Glutamatergic neuron (in vitro differentiated cells): ENCODE measurements at regions not wholly inside any gene's neighbourhood (a gene's known extent, or its start where the extent isn't known, plus 50 kb on each side); places are given as distances from the start of the nearest gene placed in this dataset. TPM values are rescaled to one million over a fixed set of nuclear protein-coding genes. Genes with fewer than 3 reads are reported as not detected.

Experiments
- DNase-seq: peaks from one replicate; pipeline ENCODE4 v3.0.0; 2022
- H3K27ac Mint-ChIP-seq: one replicate; pipeline ENCODE4 v1.8.0; 2020; ENCODE audit warnings: mild to moderate bottlenecking, mixed read lengths, inconsistent platforms; ENCODE audit not compliant: unreplicated experiment
- H3K27me3 Mint-ChIP-seq: one replicate; pipeline ENCODE4 v1.8.0; 2020; ENCODE audit warnings: mild to moderate bottlenecking, moderate library complexity, mixed read lengths, inconsistent platforms; ENCODE audit not compliant: unreplicated experiment
- H3K36me3 Mint-ChIP-seq: one replicate; pipeline ENCODE4 v1.8.0; 2020; ENCODE audit warnings: mild to moderate bottlenecking, mixed read lengths, inconsistent platforms; ENCODE audit not compliant: unreplicated experiment
- H3K4me1 Mint-ChIP-seq: one replicate; pipeline ENCODE4 v1.8.0; 2020; ENCODE audit warnings: mild to moderate bottlenecking, low read depth, mixed read lengths, inconsistent platforms; ENCODE audit not compliant: unreplicated experiment
- H3K4me3 Mint-ChIP-seq: one replicate; pipeline ENCODE4 v1.8.0; 2020; ENCODE audit warnings: mild to moderate bottlenecking, mixed read lengths, inconsistent platforms; ENCODE audit not compliant: unreplicated experiment
- H3K9me3 Mint-ChIP-seq: one replicate; pipeline ENCODE4 v1.8.0; 2020; ENCODE audit warnings: mild to moderate bottlenecking, moderate library complexity, mixed read lengths, inconsistent platforms; ENCODE audit not compliant: unreplicated experiment
- CTCF ChIP-seq: fragments of 200-600 bp; sonication (generic); IDR thresholded peaks from one replicate; pipeline ENCODE4 v1.5.0; 2021; ENCODE audit not compliant: partially characterized antibody, unreplicated experiment
- microRNA-seq: library from miRNA; unstranded; fragments of <30 nt; microRNA quantifications from one replicate; pipeline ENCODE4, GENCODE V29; 2020; ENCODE audit not compliant: unreplicated experiment

- Mint-ChIP-seq H3K27ac (no peak overlapping the region), H3K27me3 (peaks cover 1% of the 10 kb centered on the region), H3K36me3 (no peaks in the 10 kb centered on the region), H3K4me3 (no peak overlapping the region), H3K9me3 (peaks cover 2% of the 10 kb centered on the region), H3K4me1 (no peaks in the 10 kb centered on the region)
- TF ChIP-seq CTCF: no peak
- no peak for DNase-seq
Measured at GRCh38 chr9:88934876-88935535, 56.3 kb upstream of the S1PR3 start.

DNA sequence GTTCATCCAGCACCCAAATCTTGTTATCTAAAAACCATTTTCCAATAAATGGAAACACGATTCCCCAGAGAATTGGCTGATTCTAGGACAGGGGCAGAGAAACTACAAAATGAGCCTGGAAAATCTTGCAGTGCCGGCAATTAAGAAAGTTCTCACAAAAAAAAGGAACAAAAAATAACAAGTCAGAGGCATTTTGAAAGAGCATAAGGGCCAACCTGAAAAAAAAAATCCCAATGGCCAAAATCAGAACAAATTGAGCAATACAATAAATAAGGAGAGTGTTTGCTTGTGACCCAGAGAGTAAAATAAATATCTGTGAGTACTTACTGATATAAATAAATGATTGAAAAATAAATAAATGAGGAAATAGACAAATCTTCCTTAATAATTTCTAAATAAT is 55.1 kb upstream of the S1PR3 start:
- TF ChIP-seq CTCF: no peak
- no peak overlapping the region for H3K4me3 Mint-ChIP-seq
- no peak for DNase-seq
- H3K36me3 Mint-ChIP-seq: no peaks in the 10 kb centered on the region
- no peaks in the 10 kb centered on the region for H3K9me3 Mint-ChIP-seq
- peaks cover 1% of the 10 kb centered on the region for H3K27me3 Mint-ChIP-seq
- H3K27ac Mint-ChIP-seq: no peak overlapping the region
- H3K4me1 Mint-ChIP-seq: no peaks in the 10 kb centered on the region

GRCh38 chr9:88936668-88937067 is 54.6 kb upstream of the S1PR3 start:
- H3K36me3 Mint-ChIP-seq: no peaks in the 10 kb centered on the region
- H3K27ac Mint-ChIP-seq: no peak overlapping the region
- H3K9me3 Mint-ChIP-seq: no peaks in the 10 kb centered on the region
- no peaks in the 10 kb centered on the region for H3K4me1 Mint-ChIP-seq
- TF ChIP-seq CTCF: no peak
- H3K27me3 Mint-ChIP-seq: peaks cover 1% of the 10 kb centered on the region
- DNase-seq: no peak
- H3K4me3 Mint-ChIP-seq: no peak overlapping the region

GRCh38 chr9:88937248-88937647 is 54.0 kb upstream of the S1PR3 start:
- Mint-ChIP-seq H3K27me3 (peaks cover 1% of the 10 kb centered on the region), H3K36me3 (no peaks in the 10 kb centered on the region), H3K27ac (no peak overlapping the region), H3K4me3 (no peak overlapping the region), H3K9me3 (no peaks in the 10 kb centered on the region), H3K4me1 (no peaks in the 10 kb centered on the region)
- TF ChIP-seq CTCF: no peak
- DNase-seq: no peak

- Mint-ChIP-seq H3K4me3 (no peak overlapping the region), H3K27me3 (no peaks in the 10 kb centered on the region), H3K27ac (no peak overlapping the region), H3K36me3 (no peaks in the 10 kb centered on the region), H3K4me1 (no peaks in the 10 kb centered on the region), H3K9me3 (no peaks in the 10 kb centered on the region)
- no peak for DNase-seq
- TF ChIP-seq CTCF: no peak
Measured at GRCh38 chr9:88938189-88938588, 53.1 kb upstream of the S1PR3 start.

Small RNA genes lying in the stretch of these regions (microRNA-seq; reads per million reads assigned to microRNA genes)
- not detected for gene MIR4289
